Tibial artery (tissue), 4 donors: ENCODE measurements at regions not wholly inside any gene's neighbourhood (a gene's known extent, or its start where the extent isn't known, plus 50 kb on each side); places are given as distances from the start of the nearest gene placed in this dataset.

Experiments used
- DNase-seq, 2 donors: peaks; one replicate each; pipeline ENCODE4 v3.0.0-alpha.2; 2019
- H3K27ac ChIP-seq, 2 donors: fragments of 200-600 bp; sonication (generic) in 1 of 2; 1 replicate in 1 of 2; 2 replicates in 1 of 2; pipeline ENCODE4 v1.5.1; 2018 to 2019; ENCODE audit warnings: mild to moderate bottlenecking in 1 of 2
- H3K27me3 ChIP-seq, 2 donors: fragments of 200-600 bp; sonication (generic) in 1 of 2; one replicate each; pipeline versions ENCODE4 v1.5.1 to v1.6.0; 2016 to 2019
- H3K36me3 ChIP-seq, 3 donors: fragments of 200-600 bp; sonication (generic) in 2 of 3; one replicate each; pipeline ENCODE4 v1.5.1; 2016 to 2019; ENCODE audit warnings: mild to moderate bottlenecking in 2 of 3
- H3K4me1 ChIP-seq, 4 donors: fragments of 200-600 bp; sonication (generic) in 2 of 4; 1 replicate in 3 of 4; 2 replicates in 1 of 4; pipeline ENCODE4 v1.5.1; 2016 to 2019
- H3K4me3 ChIP-seq, 2 donors: fragments of 200-600 bp; sonication (generic) in 1 of 2; 1 replicate in 1 of 2; 2 replicates in 1 of 2; pipeline ENCODE4 v1.5.1; 2018 to 2019; ENCODE audit warnings: mild to moderate bottlenecking in 2 of 2
- H3K9me3 ChIP-seq, 3 donors: fragments of 200-600 bp; sonication (generic) in 1 of 3; one replicate each; pipeline ENCODE4 v1.5.1; 2016 to 2019
- CTCF ChIP-seq, 2 experiments: fragments of 200-600 bp in 1 of 2; fragments of 450-650 bp in 1 of 2; IDR thresholded peaks; one replicate each; pipeline ENCODE4 v1.5.1; 2017 to 2019; ENCODE audit warnings: antibody characterized with exemption in 2 of 2, mild to moderate bottlenecking in 1 of 2, moderate library complexity in 1 of 2
- intact Hi-C: fragments of 100-400 bp; cut with DNase I; formaldehyde crosslinking; loops from one replicate; pipeline ENCODE4 v1.15.0; 2023; ENCODE audit warnings: low total_unique reads

- no peaks in the 10 kb centered on the region for H3K4me1 ChIP-seq
- no peak for DNase-seq
- H3K9me3 ChIP-seq = no peaks in the 10 kb centered on the region
- no peaks in the 10 kb centered on the region for H3K36me3 ChIP-seq
- H3K27me3 ChIP-seq = peaks cover 0 to 70% of the 10 kb centered on the region in 2 donors
- H3K27ac ChIP-seq = no peak overlapping the region
- intact Hi-C loops = no loop called here
- no peak for TF ChIP-seq CTCF (IDR thresholded peaks at IDR 0.05)
- no peak overlapping the region for H3K4me3 ChIP-seq
These were observed 90.3 kb upstream of the WNT4 start for GRCh38 chr1:22233222-22233621.

GRCh38 chr1:22234476-22235030 lies 91.7 kb upstream of the WNT4 start:
- Histone ChIP-seq H3K9me3 (no peaks in the 10 kb centered on the region), H3K27me3 (peaks cover 0 to 73% of the 10 kb centered on the region in 2 donors), H3K36me3 (no peaks in the 10 kb centered on the region), H3K4me1 (no peaks in the 10 kb centered on the region), H3K27ac (no peak overlapping the region), H3K4me3 (no peak overlapping the region)
- intact Hi-C loops = no loop called here
- no peak for DNase-seq
- TF ChIP-seq CTCF (IDR thresholded peaks at IDR 0.05) = no peak

- intact Hi-C loops = no loop called here
- Histone ChIP-seq H3K9me3 (no peaks in the 10 kb centered on the region), H3K27me3 (peaks cover 0 to 64% of the 10 kb centered on the region in 2 donors), H3K27ac (no peak overlapping the region), H3K4me3 (no peak overlapping the region), H3K4me1 (no peaks in the 10 kb centered on the region), H3K36me3 (no peaks in the 10 kb centered on the region)
- DNase-seq = no peak
- no peak for TF ChIP-seq CTCF (IDR thresholded peaks at IDR 0.05)
These were observed 93.3 kb upstream of the WNT4 start for GRCh38 chr1:22236166-22236565.

- H3K27me3 ChIP-seq = peaks cover 0 to 56% of the 10 kb centered on the region in 2 donors
- H3K36me3 ChIP-seq = no peaks in the 10 kb centered on the region
- no peak overlapping the region for H3K27ac ChIP-seq
- H3K4me1 ChIP-seq = no peaks in the 10 kb centered on the region
- no peak for DNase-seq
- intact Hi-C loops = no loop called here
- TF ChIP-seq CTCF (IDR thresholded peaks at IDR 0.05) = no peak
- H3K9me3 ChIP-seq = no peaks in the 10 kb centered on the region
- no peak overlapping the region for H3K4me3 ChIP-seq
These were observed 94.0 kb upstream of the WNT4 start for GRCh38 chr1:22236900-22237299.

- Histone ChIP-seq H3K4me3 (no peak overlapping the region), H3K27ac (no peak overlapping the region), H3K36me3 (no peaks in the 10 kb centered on the region), H3K4me1 (no peaks in the 10 kb centered on the region), H3K27me3 (peaks cover 0 to 55% of the 10 kb centered on the region in 2 donors), H3K9me3 (no peaks in the 10 kb centered on the region)
- no peak for TF ChIP-seq CTCF (IDR thresholded peaks at IDR 0.05)
- intact Hi-C loops = no loop called here
- no peak for DNase-seq
These were observed 94.7 kb upstream of the WNT4 start for GRCh38 chr1:22237433-22238093.
